IPS DF 6.9 (cell line): ENCODE measurements at regions not wholly inside any gene's neighbourhood (a gene's known extent, or its start where the extent isn't known, plus 50 kb on each side); places are given as distances from the start of the nearest gene placed in this dataset.

Experiments used
- DNase-seq: peaks from one replicate; pipeline ENCODE4 v3.0.0-alpha.2; 2013; ENCODE audit warnings: low read depth, low spot score
- H3K27ac ChIP-seq: one replicate; pipeline ENCODE4 v1.5.1; 2013; ENCODE audit warnings: low read length, control low read depth
- H3K27me3 ChIP-seq: 2 replicates; pipeline ENCODE4 v1.6.1; 2013; ENCODE audit warnings: mild to moderate bottlenecking, low read length; ENCODE audit not compliant: control insufficient read depth, insufficient read depth
- H3K36me3 ChIP-seq: 2 replicates; pipeline ENCODE4 v1.6.1; 2013; ENCODE audit warnings: low read length; ENCODE audit not compliant: control insufficient read depth, insufficient read depth
- H3K4me1 ChIP-seq: 2 replicates; pipeline ENCODE4 v1.6.1; 2013; ENCODE audit warnings: low read length; ENCODE audit not compliant: control insufficient read depth, insufficient read depth
- H3K4me3 ChIP-seq: 2 replicates; pipeline ENCODE4 v1.5.1; 2013; ENCODE audit warnings: mild to moderate bottlenecking, low read length
- H3K9me3 ChIP-seq: 2 replicates; pipeline ENCODE4 v1.6.1; 2013; ENCODE audit warnings: low read length, inconsistent platforms; ENCODE audit not compliant: control insufficient read depth, insufficient read depth
- WGBS: extraction: QIAGEN DNeasy Blood & Tissue Kit; methylation state at CpG from one replicate; pipeline ENCODE4 v1.1.7; 2013; ENCODE audit warnings: mixed read lengths, missing lambda C conversion rate; ENCODE audit not compliant: insufficient read length, insufficient coverage; 5-methylcytosine and 5-hydroxymethylcytosine counted together

GRCh38 chr16:7026639-7027038 lies 306.0 kb upstream of the RBFOX1 start:
- H3K27me3 ChIP-seq: no peaks in the 10 kb centered on the region

DNA sequence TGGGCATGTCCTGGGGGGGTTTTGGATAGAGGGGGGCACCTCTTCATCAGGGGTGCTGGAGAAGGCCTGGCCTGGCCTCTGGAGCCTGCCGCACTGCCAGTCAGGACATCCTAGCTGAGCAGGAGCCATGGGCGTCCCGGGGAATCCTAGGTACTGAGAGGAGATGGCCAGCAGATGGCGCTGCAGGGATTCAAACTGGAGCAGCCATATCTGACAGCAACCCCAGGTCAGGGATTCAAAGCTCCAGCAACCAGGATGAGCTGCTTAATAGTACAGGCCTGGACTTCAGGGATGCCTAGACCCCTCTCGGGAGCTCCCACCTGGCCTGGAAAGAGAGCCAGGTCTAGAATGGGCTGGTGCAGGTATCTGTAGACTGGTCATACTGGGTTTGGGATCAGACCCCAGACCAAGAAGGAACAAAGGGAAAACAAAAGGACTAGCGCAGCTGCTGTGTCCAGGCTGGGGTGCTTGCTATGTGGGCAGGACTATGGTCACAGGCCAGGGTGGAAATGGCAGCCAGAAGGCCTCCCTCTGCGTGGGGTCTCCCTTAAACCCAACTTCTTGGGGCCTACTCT lies 306.9 kb upstream of the RBFOX1 start:
- H3K27me3 ChIP-seq: no peaks in the 10 kb centered on the region
- peak; percentile 27 for DNase-seq
- no peak overlapping the region for H3K4me3 ChIP-seq
- H3K9me3 ChIP-seq: peaks cover 7% of the 10 kb centered on the region
- H3K4me1 ChIP-seq: no peaks in the 10 kb centered on the region
- WGBS: no CpG with 5 or more reads among the region's 7 CpGs
- no peaks in the 10 kb centered on the region for H3K36me3 ChIP-seq
- no peak overlapping the region for H3K27ac ChIP-seq

More at GRCh38 chr16:7026639-7027038, 306.0 kb upstream of the RBFOX1 start:
- Histone ChIP-seq H3K27ac (no peak overlapping the region), H3K4me3 (no peak overlapping the region), H3K4me1 (no peaks in the 10 kb centered on the region), H3K9me3 (peaks cover 9% of the 10 kb centered on the region), H3K36me3 (no peaks in the 10 kb centered on the region)
- DNase-seq: no peak
- no CpG with 5 or more reads among the region's 6 CpGs for WGBS

- H3K4me3 ChIP-seq: no peak overlapping the region
- no peaks in the 10 kb centered on the region; the same call in 1 of the 2 replicates for H3K27me3 ChIP-seq
- DNase-seq: no peak
- H3K36me3 ChIP-seq: no peaks in the 10 kb centered on the region
- H3K4me1 ChIP-seq: no peaks in the 10 kb centered on the region
- WGBS: no CpG with 5 or more reads among the region's 2 CpGs
- no peak overlapping the region for H3K27ac ChIP-seq
- H3K9me3 ChIP-seq: peaks cover 7% of the 10 kb centered on the region
These were observed 310.9 kb upstream of the RBFOX1 start for GRCh38 chr16:7021653-7022275.

- Histone ChIP-seq H3K9me3 (peaks cover 6% of the 10 kb centered on the region), H3K36me3 (no peaks in the 10 kb centered on the region), H3K4me1 (no peaks in the 10 kb centered on the region), H3K27ac (no peak overlapping the region), H3K27me3 (no peaks in the 10 kb centered on the region; the same call in 1 of the 2 replicates), H3K4me3 (no peak overlapping the region)
- WGBS: no CpG with 5 or more reads among the region's 15 CpGs
- no peak for DNase-seq
These were observed 315.5 kb upstream of the RBFOX1 start for GRCh38 chr16:7017006-7017662.

DNA sequence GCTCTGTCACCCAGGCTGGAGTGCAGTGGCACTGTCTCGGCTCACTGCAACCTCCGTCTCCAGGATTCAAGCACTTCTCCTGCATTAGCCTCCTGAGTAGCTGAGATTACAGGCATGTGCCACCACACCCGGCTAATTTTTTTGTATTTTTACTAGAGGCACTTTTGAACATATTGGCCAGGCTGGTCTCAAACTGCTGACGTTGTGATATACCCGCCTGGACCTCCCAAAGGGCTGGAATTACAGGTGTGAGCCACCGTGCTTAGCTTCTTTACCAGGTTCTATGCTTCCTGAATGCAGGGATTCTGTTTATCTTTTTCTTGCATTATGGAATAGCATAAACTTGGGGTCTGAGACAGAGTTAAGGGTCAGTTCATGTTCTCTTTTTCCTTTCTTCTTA lies 317.9 kb upstream of the RBFOX1 start:
- no peak overlapping the region for H3K4me3 ChIP-seq
- WGBS: no CpG with 5 or more reads among the region's 6 CpGs
- H3K4me1 ChIP-seq: no peaks in the 10 kb centered on the region
- no peaks in the 10 kb centered on the region for H3K36me3 ChIP-seq
- no peak overlapping the region for H3K27ac ChIP-seq
- no peak for DNase-seq
- no peaks in the 10 kb centered on the region; the same call in 1 of the 2 replicates for H3K27me3 ChIP-seq
- peaks cover 8% of the 10 kb centered on the region; the same call in 1 of the 2 replicates for H3K9me3 ChIP-seq

DNA sequence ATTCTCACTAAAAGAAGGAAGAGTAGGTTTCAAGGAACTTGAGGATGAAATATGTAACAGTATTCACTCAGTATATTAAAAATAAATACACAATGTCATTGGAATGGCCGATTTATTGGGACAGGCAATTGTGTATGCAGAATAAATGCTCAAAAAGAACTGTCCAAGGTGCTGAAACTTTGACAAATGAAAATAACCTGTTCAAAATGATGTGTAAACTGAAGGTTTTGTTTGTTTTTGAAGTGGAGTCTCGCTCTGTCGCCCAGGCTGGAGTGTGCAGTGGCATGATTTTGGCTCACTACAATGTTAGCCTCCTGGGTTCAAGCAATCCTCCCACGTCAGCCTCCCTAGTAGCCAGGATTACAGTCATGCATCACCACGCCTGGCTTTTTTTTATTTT lies 318.7 kb upstream of the RBFOX1 start:
- no peak overlapping the region for H3K4me3 ChIP-seq
- H3K36me3 ChIP-seq: no peaks in the 10 kb centered on the region
- DNase-seq: no peak
- peaks cover 8% of the 10 kb centered on the region; the same call in 1 of the 2 replicates for H3K9me3 ChIP-seq
- no peak overlapping the region for H3K27ac ChIP-seq
- no CpG with 5 or more reads among the region's 5 CpGs for WGBS
- H3K27me3 ChIP-seq: no peaks in the 10 kb centered on the region
- no peaks in the 10 kb centered on the region for H3K4me1 ChIP-seq

GRCh38 chr16:7004266-7004665 lies 328.4 kb upstream of the RBFOX1 start:
- H3K4me3 ChIP-seq: no peak overlapping the region
- H3K4me1 ChIP-seq: no peaks in the 10 kb centered on the region
- H3K9me3 ChIP-seq: peaks cover 9% of the 10 kb centered on the region
- no peaks in the 10 kb centered on the region for H3K27me3 ChIP-seq
- no peaks in the 10 kb centered on the region for H3K36me3 ChIP-seq
- WGBS: no CpG with 5 or more reads among the region's 4 CpGs
- DNase-seq: no peak
- H3K27ac ChIP-seq: no peak overlapping the region

- DNase-seq: no peak
- Histone ChIP-seq H3K4me3 (no peak overlapping the region), H3K9me3 (peaks cover 2% of the 10 kb centered on the region; the same call in 1 of the 2 replicates), H3K4me1 (no peaks in the 10 kb centered on the region), H3K27me3 (no peaks in the 10 kb centered on the region), H3K27ac (no peak overlapping the region), H3K36me3 (no peaks in the 10 kb centered on the region)
- no CpG with 5 or more reads among the region's 4 CpGs for WGBS
These were observed 339.1 kb upstream of the RBFOX1 start for GRCh38 chr16:6993544-6993943.

- Histone ChIP-seq H3K27me3 (no peaks in the 10 kb centered on the region), H3K36me3 (no peaks in the 10 kb centered on the region), H3K9me3 (peaks cover 5% of the 10 kb centered on the region), H3K4me3 (no peak overlapping the region), H3K4me1 (no peaks in the 10 kb centered on the region), H3K27ac (no peak overlapping the region)
- no peak for DNase-seq
- WGBS: no CpG with 5 or more reads among the region's 10 CpGs
These were observed 343.8 kb upstream of the RBFOX1 start for GRCh38 chr16:6988846-6989245.

DNA sequence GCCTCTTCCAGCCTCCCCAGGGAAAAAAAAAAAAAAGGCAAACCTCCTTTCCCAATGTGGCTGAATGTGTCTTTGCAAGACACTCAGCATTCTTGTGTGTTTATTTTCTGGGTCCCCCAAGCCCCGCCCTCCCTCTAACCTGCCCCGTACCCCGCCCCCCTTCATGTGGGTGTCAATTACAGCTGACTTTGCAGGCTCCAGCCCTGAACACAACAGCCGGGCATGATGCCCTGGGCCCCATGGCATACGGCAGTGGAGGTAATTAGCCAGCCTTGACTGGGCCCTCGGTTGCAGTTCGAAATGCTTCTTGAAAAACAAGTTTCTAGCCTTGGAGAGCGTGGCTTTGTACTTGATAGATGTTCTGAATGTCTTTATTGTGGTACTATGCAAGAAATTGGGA lies 354.7 kb upstream of the RBFOX1 start:
- Histone ChIP-seq H3K9me3 (peaks cover 5% of the 10 kb centered on the region), H3K27ac (no peak overlapping the region), H3K4me3 (no peak overlapping the region), H3K4me1 (no peaks in the 10 kb centered on the region), H3K36me3 (no peaks in the 10 kb centered on the region), H3K27me3 (no peaks in the 10 kb centered on the region)
- WGBS: no CpG with 5 or more reads among the region's 8 CpGs
- no peak for DNase-seq
